B cell (primary cell): ENCODE measurements at regions not wholly inside any gene's neighbourhood (a gene's known extent, or its start where the extent isn't known, plus 50 kb on each side); places are given as distances from the start of the nearest gene placed in this dataset.

ENCODE experiments used
- CTCF ChIP-seq: fragments of 200-600 bp; IDR thresholded peaks from one replicate; pipeline ENCODE4 v1.8.0; 2022; ENCODE audit warnings: antibody characterized with exemption, mild to moderate bottlenecking
- EZH2 ChIP-seq: IDR thresholded peaks from 2 replicates; pipeline ENCODE4 v1.6.1; 2012; ENCODE audit warnings: borderline replicate concordance, low read depth, mild to moderate bottlenecking, moderate library complexity, low read length; ENCODE audit not compliant: insufficient read depth, poor library complexity, severe bottlenecking

- no peak for TF ChIP-seq CTCF
- TF ChIP-seq EZH2, result no peak
Measured at GRCh38 chr2:30354150-30354549, 92.9 kb upstream of the LCLAT1 start.
